NCI-H69 (cell line): ENCODE measurements at regions not wholly inside any gene's neighbourhood (a gene's known extent, or its start where the extent isn't known, plus 50 kb on each side); places are given as distances from the start of the nearest gene placed in this dataset.
"Not testable (repeated sequence)": the region's sequence is repeated elsewhere in the genome, so short reads cannot be mapped to it uniquely, and the experiment has no call there.

Experiments used
- DNase-seq: peaks from one replicate; lab custom pipeline; 2025; lab: John Stamatoyannopoulos, UW

- DNase-seq: no peak
These were observed 52.7 kb upstream of the SERBP1 start for GRCh38 chr1:67482733-67483482.

- peak; percentile 83 for DNase-seq
These were observed 54.3 kb upstream of the SERBP1 start for GRCh38 chr1:67484492-67484891.

- DNase-seq: peak; percentile 83
These were observed 55.0 kb upstream of the SERBP1 start for GRCh38 chr1:67485046-67485811.

DNA sequence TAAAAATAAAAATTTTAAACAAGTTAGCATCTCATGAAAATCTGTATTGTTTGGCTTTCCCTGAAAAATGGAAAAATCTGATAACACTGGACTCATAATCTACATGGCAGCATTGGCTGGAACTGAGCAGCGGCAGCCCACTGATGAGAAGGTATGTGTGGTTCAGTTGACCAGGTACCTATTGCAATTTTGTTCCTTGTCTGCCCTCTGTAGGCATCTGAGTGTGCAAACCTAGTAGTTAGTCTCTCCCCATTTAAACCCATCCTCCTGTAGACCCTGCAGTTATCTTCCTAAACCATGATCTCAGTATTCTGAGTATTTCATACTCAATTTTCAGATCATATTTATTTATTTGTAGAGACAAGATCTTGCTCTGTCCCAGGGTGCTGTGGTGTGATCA is 59.4 kb upstream of the SERBP1 start:
- DNase-seq: peak; percentile 62

GRCh38 chr1:67491280-67491679 is 61.1 kb upstream of the SERBP1 start:
- DNase-seq: no peak

DNA sequence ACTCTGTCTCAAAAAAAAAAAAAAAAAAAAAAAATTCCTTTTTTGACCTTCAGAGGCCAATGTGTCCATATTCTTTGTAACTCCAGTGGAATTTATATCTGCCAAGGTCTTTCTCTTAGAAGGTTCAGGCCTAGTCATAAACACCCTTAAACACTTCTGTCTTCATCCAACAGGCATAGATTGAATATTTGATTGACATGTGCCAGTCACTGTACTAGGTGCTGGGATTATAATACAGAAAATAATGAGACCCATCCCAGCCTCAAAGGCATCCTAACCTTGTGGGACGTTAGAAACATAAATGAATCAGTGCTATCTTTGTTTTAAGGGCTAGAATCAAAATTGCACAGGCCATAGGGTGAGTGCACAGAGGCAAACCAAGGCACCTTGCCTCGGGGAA is 62.9 kb upstream of the SERBP1 start:
- no peak for DNase-seq

GRCh38 chr1:67495327-67495726 is 65.1 kb upstream of the SERBP1 start:
- DNase-seq: no peak

- peak; percentile 68 for DNase-seq
These were observed 66.1 kb upstream of the SERBP1 start for GRCh38 chr1:67496329-67496728.

DNA sequence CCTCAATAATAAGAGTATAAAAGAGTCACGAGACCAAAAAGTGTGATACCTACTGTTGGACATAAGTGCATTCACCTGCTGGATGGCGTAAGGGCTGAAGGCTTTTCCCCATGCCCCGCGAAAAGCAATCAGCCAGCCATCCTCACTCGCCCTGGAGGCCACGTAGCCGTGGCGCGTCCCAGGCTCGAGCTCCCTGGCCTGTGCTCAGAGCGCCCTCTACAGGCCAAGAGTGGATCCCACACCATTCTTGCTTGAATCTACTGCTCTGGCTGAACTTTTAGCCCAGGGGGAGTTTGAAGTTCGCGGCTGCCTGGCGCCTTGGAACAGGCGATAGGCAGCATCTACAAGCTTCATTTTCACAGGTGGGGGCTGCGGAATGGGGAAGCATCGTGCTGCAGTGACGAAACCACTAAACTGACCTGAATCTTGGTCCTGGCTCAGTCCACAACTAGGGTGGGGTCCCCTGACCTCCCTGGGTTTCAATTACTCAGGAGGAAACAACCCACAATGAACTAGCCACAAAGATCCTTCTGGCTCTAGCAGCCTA is 70.3 kb upstream of the SERBP1 start:
- peak; percentile 90 for DNase-seq

DNA sequence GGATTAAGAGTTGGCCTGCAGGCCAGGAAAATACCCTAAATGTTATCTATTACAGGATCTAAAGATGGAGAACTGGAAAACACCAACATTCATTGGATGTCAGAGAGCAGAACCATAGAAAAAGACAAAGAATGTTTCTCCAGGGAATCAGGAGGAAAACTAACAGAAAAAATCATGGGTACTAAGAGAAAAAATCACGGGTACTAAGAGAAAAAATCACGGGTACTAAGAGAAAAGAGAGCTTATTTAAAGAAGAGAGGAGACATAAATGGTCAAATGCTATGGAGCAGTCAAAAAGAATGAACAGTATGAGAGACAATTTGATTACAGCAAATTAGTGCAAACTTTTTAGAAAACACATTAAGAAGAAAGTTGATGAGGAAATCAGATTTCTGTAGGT is 73.8 kb upstream of the SERBP1 start:
- no peak for DNase-seq

- DNase-seq: not testable (repeated sequence)
These were observed 83.4 kb upstream of the SERBP1 start for GRCh38 chr1:67513392-67514294.

DNA sequence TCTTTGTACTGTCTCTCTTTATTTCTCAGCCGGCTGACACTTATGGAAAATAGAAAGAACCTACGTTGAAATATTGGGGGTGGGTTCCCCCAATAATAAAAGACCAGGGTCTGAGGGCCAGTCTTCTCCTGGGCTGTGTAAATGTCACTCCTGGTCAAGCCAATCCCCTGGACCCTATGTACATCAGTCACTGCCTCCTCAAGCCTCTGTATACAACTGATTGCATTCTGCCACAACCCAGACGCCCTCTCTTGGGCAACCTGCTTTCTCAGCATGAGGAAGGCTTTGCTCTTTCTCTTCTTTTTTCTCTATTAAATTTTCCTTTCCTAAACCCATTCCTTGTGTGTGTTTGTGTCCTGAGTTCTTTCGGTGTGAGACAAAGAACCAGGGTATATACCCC is 84.1 kb upstream of the SERBP1 start:
- DNase-seq: no peak

- no peak for DNase-seq
These were observed 84.6 kb upstream of the SERBP1 start for GRCh38 chr1:67514786-67515185.

DNA sequence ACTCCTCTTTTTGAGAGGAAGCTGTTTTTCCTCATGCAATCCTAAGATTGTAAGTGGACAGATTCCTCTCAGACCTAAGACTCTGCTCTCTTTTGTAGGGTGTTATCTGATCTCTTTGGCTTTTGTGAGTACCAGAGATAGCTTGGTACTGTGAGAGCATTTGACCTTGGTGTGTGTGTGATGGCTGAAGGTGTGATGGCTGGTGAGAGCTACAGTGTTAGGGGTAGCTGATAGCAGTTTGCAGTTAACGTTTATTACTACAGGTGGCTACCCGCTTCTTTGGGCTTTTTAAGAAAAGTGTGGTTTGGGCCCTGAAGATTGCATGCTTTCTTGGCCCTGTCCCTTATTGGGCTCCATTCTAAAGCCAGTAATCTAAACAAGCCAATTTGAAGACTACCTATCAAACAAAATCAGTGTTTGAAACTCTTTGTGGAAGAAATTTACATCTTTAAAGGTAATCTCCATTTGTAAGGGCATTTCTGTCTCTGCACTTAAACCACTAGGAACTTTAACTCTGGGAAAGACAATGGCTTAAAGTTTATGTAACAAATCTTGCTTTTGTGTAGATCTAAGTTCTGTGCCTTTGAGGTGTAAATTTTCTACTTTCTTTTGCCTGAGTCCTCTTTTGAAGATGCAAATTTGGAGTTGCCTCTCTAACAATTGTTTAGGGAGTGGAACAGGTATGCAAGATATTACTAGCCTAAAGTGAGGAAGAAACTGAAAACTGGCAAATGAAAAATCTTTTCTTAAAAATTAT is 85.3 kb upstream of the SERBP1 start:
- no peak for DNase-seq

- DNase-seq: no peak
These were observed 86.8 kb upstream of the SERBP1 start for GRCh38 chr1:67517046-67517445.

GRCh38 chr1:67522001-67522441 is 91.8 kb upstream of the SERBP1 start:
- no peak for DNase-seq

- no peak for DNase-seq
These were observed 92.6 kb upstream of the SERBP1 start for GRCh38 chr1:67522793-67523192.

- peak; percentile 90 for DNase-seq
These were observed 94.2 kb upstream of the SERBP1 start for GRCh38 chr1:67524143-67525052.

- DNase-seq: no peak
These were observed 95.0 kb upstream of the SERBP1 start for GRCh38 chr1:67525053-67525760.

DNA sequence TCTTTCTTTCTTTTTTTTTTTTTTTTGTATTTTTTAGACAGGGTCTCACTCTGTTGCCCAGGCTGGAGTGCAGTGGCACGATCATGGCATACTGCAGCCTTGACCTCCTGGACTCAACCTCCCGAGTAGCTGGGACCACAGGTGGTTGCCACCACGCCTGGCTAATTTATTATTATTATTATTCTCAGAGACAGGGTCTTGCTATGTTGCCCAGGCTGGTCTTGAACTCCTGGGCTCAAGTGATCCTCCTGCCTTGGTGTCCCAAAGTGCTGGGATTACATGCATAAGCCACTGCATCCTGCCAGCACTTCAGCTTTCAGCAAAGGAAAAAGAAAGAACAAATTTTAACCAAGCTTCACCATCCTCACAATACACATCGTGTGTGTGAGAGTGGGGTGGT is 97.9 kb upstream of the SERBP1 start:
- no peak for DNase-seq
